BJ (cell line): ENCODE measurements at regions not wholly inside any gene's neighbourhood (a gene's known extent, or its start where the extent isn't known, plus 50 kb on each side); places are given as distances from the start of the nearest gene placed in this dataset.

Experiments
- CTCF ChIA-PET: fragments of 350-600 bp; formaldehyde crosslinking; extraction: SDS; loops from one replicate; lab custom pipeline; 2021; ENCODE audit warnings: antibody characterized with exemption, inconsistent platforms; lab: Yijun Ruan, JAX
- POLR2A ChIA-PET: fragments of 300-600 bp; sonication (Branson Sonifier 250); formaldehyde crosslinking; extraction: SDS; loops from one replicate; lab custom pipeline; 2021; ENCODE audit warnings: antibody characterized with exemption; lab: Charles Lee
- DNase-seq: peaks from one replicate; pipeline ENCODE4 v3.0.0-alpha.2; 2011; ENCODE audit warnings: low read depth
- H3K27me3 ChIP-seq: 2 replicates; pipeline ENCODE4 v1.6.0; 2011; ENCODE audit warnings: low read length; ENCODE audit not compliant: control insufficient read depth, insufficient read depth
- H3K36me3 ChIP-seq: 2 replicates; pipeline ENCODE4 v1.5.1; 2011; ENCODE audit warnings: low read length; ENCODE audit not compliant: control insufficient read depth, insufficient read depth
- H3K4me3 ChIP-seq: 2 replicates; pipeline ENCODE4 v1.5.1; 2011; ENCODE audit warnings: low read depth, mild to moderate bottlenecking, control low read depth, low read length
- CTCF ChIP-seq: IDR thresholded peaks from 2 replicates; pipeline ENCODE4 v1.5.1; 2011; ENCODE audit warnings: low read depth, mild to moderate bottlenecking, control low read depth, inconsistent platforms, low read length, moderate library complexity; ENCODE audit not compliant: insufficient read depth

- Histone ChIP-seq H3K4me3 (no peak overlapping the region), H3K27me3 (no peaks in the 10 kb centered on the region), H3K36me3 (no peaks in the 10 kb centered on the region)
- no peak for DNase-seq
- TF ChIP-seq CTCF: no peak
- ChIA-PET POLR2A (no interaction called here), CTCF (no interaction called here)
Measured at GRCh38 chr3:10601151-10601856, 95.9 kb upstream of the ATP2B2 start.

GRCh38 chr3:10601857-10602230, 96.5 kb upstream of the ATP2B2 start:
- Histone ChIP-seq H3K36me3 (no peaks in the 10 kb centered on the region), H3K27me3 (no peaks in the 10 kb centered on the region), H3K4me3 (no peak overlapping the region)
- DNase-seq: no peak
- ChIA-PET CTCF (no interaction called here), POLR2A (no interaction called here)
- TF ChIP-seq CTCF: no peak

- CTCF ChIA-PET: no interaction called here
- POLR2A ChIA-PET: no interaction called here
- Histone ChIP-seq H3K4me3 (no peak overlapping the region), H3K27me3 (no peaks in the 10 kb centered on the region), H3K36me3 (no peaks in the 10 kb centered on the region)
- no peak for TF ChIP-seq CTCF
- DNase-seq: no peak
Measured at GRCh38 chr3:10602271-10602670, 96.9 kb upstream of the ATP2B2 start.

- Histone ChIP-seq H3K27me3 (no peaks in the 10 kb centered on the region), H3K4me3 (no peak overlapping the region), H3K36me3 (no peaks in the 10 kb centered on the region)
- no peak for TF ChIP-seq CTCF
- ChIA-PET CTCF (no interaction called here), POLR2A (no interaction called here)
- no peak for DNase-seq
Measured at GRCh38 chr3:10602769-10603768, 97.7 kb upstream of the ATP2B2 start.

GRCh38 chr3:10609134-10609533, 103.7 kb upstream of the ATP2B2 start:
- Histone ChIP-seq H3K4me3 (no peak overlapping the region), H3K36me3 (no peaks in the 10 kb centered on the region), H3K27me3 (no peaks in the 10 kb centered on the region)
- DNase-seq: no peak
- TF ChIP-seq CTCF: no peak
- POLR2A ChIA-PET: no interaction called here
- CTCF ChIA-PET: no interaction called here
